Transverse colon (tissue), 4 donors: ENCODE measurements at regions not wholly inside any gene's neighbourhood (a gene's known extent, or its start where the extent isn't known, plus 50 kb on each side); places are given as distances from the start of the nearest gene placed in this dataset.
"Not testable (repeated sequence)": the region's sequence is repeated elsewhere in the genome, so short reads cannot be mapped to it uniquely, and the experiment has no call there.

Source experiments
- DNase-seq: peaks from one replicate; pipeline ENCODE4 v3.0.0-alpha.2; 2019
- H3K27ac ChIP-seq, 4 donors: fragments of 200-600 bp; sonication (generic); 2 replicates each; pipeline ENCODE4 v1.5.1; 2016 to 2018; ENCODE audit warnings: inconsistent platforms in 4 of 4
- H3K27me3 ChIP-seq: fragments of 200-600 bp; sonication (generic); 2 replicates; pipeline ENCODE4 v1.5.1; 2017; ENCODE audit warnings: inconsistent platforms
- H3K36me3 ChIP-seq, 4 donors: fragments of 200-600 bp; sonication (generic); 2 replicates each; pipeline ENCODE4 v1.5.1; 2017 to 2019; ENCODE audit warnings: inconsistent platforms in 4 of 4
- H3K4me1 ChIP-seq, 4 donors: fragments of 200-600 bp; sonication (generic); 2 replicates each; pipeline ENCODE4 v1.5.1; 2017 to 2020; ENCODE audit warnings: inconsistent platforms in 4 of 4
- H3K4me3 ChIP-seq, 4 donors: fragments of 200-600 bp; sonication (generic); 1 replicate in 1 of 4; 2 replicates in 3 of 4; pipeline versions ENCODE4 v1.5.1 to v1.6.1; 2017 to 2019; ENCODE audit warnings: inconsistent platforms in 4 of 4
- H3K9me3 ChIP-seq, 2 donors: fragments of 200-600 bp; sonication (generic); 2 replicates each; pipeline ENCODE4 v1.5.1; 2017 to 2019; ENCODE audit warnings: inconsistent platforms in 2 of 2
- CTCF ChIP-seq, 5 experiments: fragments of 200-600 bp in 3 of 5; fragments of 450-650 bp in 2 of 5; sonication (generic) in 3 of 5; IDR thresholded peaks; 1 replicate in 2 of 5; 2 replicates in 3 of 5; pipeline ENCODE4 v1.5.1; 2016 to 2017; ENCODE audit warnings: antibody characterized with exemption in 5 of 5, inconsistent platforms in 3 of 5, mild to moderate bottlenecking in 2 of 5, moderate library complexity in 1 of 5
- EP300 ChIP-seq: sonication (generic); formaldehyde crosslinking; IDR thresholded peaks from one replicate; pipeline ENCODE4 v1.6.1; 2017; ENCODE audit warnings: antibody characterized with exemption, low read depth
- POLR2A ChIP-seq: fragments of 450-650 bp; IDR thresholded peaks from one replicate; pipeline ENCODE4 v1.6.1; 2016; ENCODE audit warnings: antibody characterized with exemption, mild to moderate bottlenecking, moderate library complexity
- POLR2AphosphoS5 ChIP-seq, 3 donors: sonication (generic); formaldehyde crosslinking; IDR thresholded peaks; one replicate each; pipeline ENCODE4 v1.6.1; 2016; ENCODE audit warnings: antibody characterized with exemption in 3 of 3
- WGBS, 2 donors: methylation state at CpG; one replicate each; pipeline ENCODE4 v1.1.5; 2018; ENCODE audit warnings: low coverage in 1 of 2; 5-methylcytosine and 5-hydroxymethylcytosine counted together
- in situ Hi-C, 4 donors: fragments of 200-750 bp; cut with MboI; loops; one replicate each; pipeline versions ENCODE4 v1.15.0 to v1.15.1; 2017; ENCODE audit warnings: low sequenced_read_pairs in 3 of 4, low pct_ligation_motif_present in 1 of 4, low pct_unique_long_range_greater_than_20kb in 1 of 4
- intact Hi-C: fragments of 100-400 bp; cut with DNase I; formaldehyde crosslinking; loops from one replicate; pipeline ENCODE4 v1.15.1; 2023; ENCODE audit warnings: low total_unique reads

- 97% methylated on average over 3 of the region's 3 CpGs; no CpG with 5 or more reads in 1 of the 2 donors for WGBS, 2 donors
- TF ChIP-seq CTCF (IDR thresholded peaks at IDR 0.05), result no peak
- no peak for TF ChIP-seq POLR2AphosphoS5 (IDR thresholded peaks at IDR 0.05)
- no peak for TF ChIP-seq POLR2A
- Histone ChIP-seq H3K4me3 (no peak overlapping the region), H3K36me3 (no peaks in the 10 kb centered on the region), H3K27me3 (peaks cover 3% of the 10 kb centered on the region), H3K9me3 (no peaks in the 10 kb centered on the region), H3K4me1 (no peaks in the 10 kb centered on the region), H3K27ac (peak overlapping the region in 1 of 4 donors; percentile 36)
- intact Hi-C loops, result no loop called here
- in situ Hi-C loops, result loop anchor here in 3 of 4 donors (25.0 kb wide), 3 partner anchors 364 to 489 kb away; partner anchors contain the start of gene CLDN11 (in 1 of the 3)
- no peak for DNase-seq
These were observed 68.4 kb downstream of the RPL22L1 start for GRCh38 chr3:170801597-170801996.

GRCh38 chr3:170800275-170800674 lies 69.7 kb downstream of the RPL22L1 start:
- intact Hi-C loops, DNase-seq, H3K4me3 ChIP-seq, H3K27me3 ChIP-seq, H3K4me1 ChIP-seq, H3K36me3 ChIP-seq, H3K9me3 ChIP-seq, H3K27ac ChIP-seq: not testable (repeated sequence)
- in situ Hi-C loops, result loop anchor here in 3 of 4 donors (25.0 kb wide), 3 partner anchors 363 to 488 kb away; partner anchors contain the start of gene CLDN11 (in 1 of the 3)
- 90 to 96% methylated on average over 4 of the region's 4 CpGs for WGBS, 2 donors

- in situ Hi-C loops, result no loop called here
- Histone ChIP-seq H3K36me3 (no peaks in the 10 kb centered on the region), H3K27me3 (no peaks in the 10 kb centered on the region), H3K9me3 (no peaks in the 10 kb centered on the region), H3K4me3 (no peak overlapping the region), H3K4me1 (no peaks in the 10 kb centered on the region), H3K27ac (no peak overlapping the region)
- no peak for TF ChIP-seq POLR2A
- no peak for TF ChIP-seq POLR2AphosphoS5 (IDR thresholded peaks at IDR 0.05)
- no peak for TF ChIP-seq CTCF (IDR thresholded peaks at IDR 0.05)
- no peak for TF ChIP-seq EP300
- intact Hi-C loops, result no loop called here
- WGBS, 2 donors, result 81% methylated on average over 2 of the region's 2 CpGs
- DNase-seq, result no peak
These were observed 71.0 kb downstream of the RPL22L1 start for GRCh38 chr3:170799009-170799408.

- no peak overlapping the region for H3K27ac ChIP-seq
- no peak overlapping the region for H3K4me3 ChIP-seq
- DNase-seq, result no peak
- no peaks in the 10 kb centered on the region for H3K9me3 ChIP-seq
- intact Hi-C loops (no loop called here), in situ Hi-C loops (no loop called here)
- no peaks in the 10 kb centered on the region for H3K27me3 ChIP-seq
- no peaks in the 10 kb centered on the region for H3K4me1 ChIP-seq
- TF ChIP-seq CTCF (IDR thresholded peaks at IDR 0.05) (no peak), EP300 (no peak), POLR2AphosphoS5 (IDR thresholded peaks at IDR 0.05) (no peak), POLR2A (no peak)
- 84 to 87% methylated on average over 3 to 5 of the region's 5 CpGs for WGBS, 2 donors
- H3K36me3 ChIP-seq, result no peaks in the 10 kb centered on the region
These were observed 72.3 kb downstream of the RPL22L1 start for GRCh38 chr3:170797685-170798084.

- 67% methylated on average over 1 of the region's 1 CpG for WGBS, 2 donors
- intact Hi-C loops (no loop called here), in situ Hi-C loops (no loop called here)
- no peaks in the 10 kb centered on the region for H3K4me1 ChIP-seq
- H3K27ac ChIP-seq, result no peak overlapping the region
- TF ChIP-seq POLR2A, result no peak
- TF ChIP-seq POLR2AphosphoS5 (IDR thresholded peaks at IDR 0.05), result no peak
- TF ChIP-seq EP300, result no peak
- no peak for TF ChIP-seq CTCF (IDR thresholded peaks at IDR 0.05)
- no peaks in the 10 kb centered on the region for H3K36me3 ChIP-seq
- no peaks in the 10 kb centered on the region for H3K9me3 ChIP-seq
- DNase-seq, result no peak
- H3K4me3 ChIP-seq, result no peak overlapping the region
- H3K27me3 ChIP-seq, result no peaks in the 10 kb centered on the region
These were observed 77.5 kb downstream of the RPL22L1 start for GRCh38 chr3:170792471-170792870.
